H1 (cell line): ENCODE measurements at regions not wholly inside any gene's neighbourhood (a gene's known extent, or its start where the extent isn't known, plus 50 kb on each side); places are given as distances from the start of the nearest gene placed in this dataset.

Experiments
- CTCF ChIA-PET: fragments of 300-600 bp; sonication (Branson Sonifier 250); formaldehyde crosslinking; loops from one replicate; lab custom pipeline; 2021; ENCODE audit not compliant: partially characterized antibody; lab: Charles Lee
- POLR2A ChIA-PET: fragments of 300-600 bp; sonication (Branson Sonifier 250); formaldehyde crosslinking; loops from one replicate; lab custom pipeline; 2021; ENCODE audit warnings: inconsistent platforms; ENCODE audit not compliant: partially characterized antibody; lab: Charles Lee
- DNase-seq, 2 experiments: peaks; one replicate each; pipeline versions ENCODE4 v3.0.0 to v3.0.0-alpha.2; 2010 to 2022; ENCODE audit warnings: low spot score in 2 of 2, low read depth in 1 of 2, mixed read lengths in 1 of 2
- FAIRE-seq: peaks from 2 replicates; lab custom pipeline; 2011; peaks lifted over from hg19 to GRCh38; lab: Jason Lieb, UNC
- H2AFZ ChIP-seq: 2 replicates; pipeline ENCODE4 v1.8.1; 2012; ENCODE audit warnings: low read length, inconsistent platforms
- H2AK5ac ChIP-seq: 2 replicates; pipeline ENCODE4 v1.6.1; 2013; ENCODE audit warnings: low read depth, low read length
- H2BK120ac ChIP-seq: replicated peaks from 2 replicates; pipeline ENCODE3; 2013; ENCODE audit warnings: low read depth, low read length, inconsistent platforms
- H2BK12ac ChIP-seq: 2 replicates; pipeline ENCODE4 v1.6.1; 2013; ENCODE audit warnings: low read depth, low read length
- H2BK15ac ChIP-seq: 2 replicates; pipeline ENCODE4 v1.6.1; 2013; ENCODE audit warnings: low read length
- H2BK20ac ChIP-seq: 2 replicates; pipeline ENCODE4 v1.6.1; 2013; ENCODE audit warnings: low read length
- H2BK5ac ChIP-seq: 2 replicates; pipeline ENCODE4 v1.6.1; 2013; ENCODE audit warnings: low read depth, low read length
- H3K14ac ChIP-seq: 2 replicates; pipeline ENCODE4 v1.6.1; 2013; ENCODE audit warnings: inconsistent platforms; ENCODE audit not compliant: insufficient read length
- H3K18ac ChIP-seq: 2 replicates; pipeline ENCODE4 v1.6.1; 2013; ENCODE audit warnings: low read length; ENCODE audit errors: extremely low read depth
- H3K23ac ChIP-seq: 2 replicates; pipeline ENCODE4 v1.6.1; 2013; ENCODE audit warnings: inconsistent platforms; ENCODE audit not compliant: insufficient read length
- H3K23me2 ChIP-seq: 2 replicates; pipeline ENCODE4 v1.6.1; 2013; ENCODE audit warnings: low read depth, low read length
- H3K27ac ChIP-seq: 2 replicates; pipeline ENCODE4 v1.6.1; 2011; ENCODE audit warnings: low read depth, low read length, inconsistent platforms
- H3K27me3 ChIP-seq, 4 experiments: replicated peaks in 1 of 4; 1 replicate in 1 of 4; 2 replicates in 3 of 4; pipeline versions ENCODE4 v1.6.1 to v1.8.1; 2011 to 2013; ENCODE audit warnings: low read length in 3 of 4, mild to moderate bottlenecking in 3 of 4, inconsistent platforms in 2 of 4, mixed read lengths in 2 of 4, moderate library complexity in 1 of 4; ENCODE audit not compliant: control insufficient read depth in 3 of 4, insufficient read depth in 3 of 4; ENCODE audit errors: extremely low read depth in 1 of 4
- H3K36me3 ChIP-seq, 4 experiments: 2 replicates each; pipeline versions ENCODE4 v1.6.1 to v1.8.1; 2011 to 2013; ENCODE audit warnings: mild to moderate bottlenecking in 4 of 4, low read length in 3 of 4, moderate library complexity in 2 of 4, control low read depth in 1 of 4, inconsistent platforms in 1 of 4; ENCODE audit not compliant: insufficient read depth in 4 of 4, control insufficient read depth in 2 of 4
- H3K4ac ChIP-seq: replicated peaks from 2 replicates; pipeline ENCODE3; 2013; ENCODE audit warnings: low read length, low read depth, mixed read lengths, inconsistent platforms; ENCODE audit not compliant: insufficient read length
- H3K4me1 ChIP-seq, 4 experiments: replicated peaks in 1 of 4; 1 replicate in 1 of 4; 2 replicates in 3 of 4; pipeline versions ENCODE4 v1.6.1 to v1.8.1; 2011 to 2013; ENCODE audit warnings: low read length in 3 of 4, inconsistent platforms in 2 of 4, mixed read lengths in 1 of 4; ENCODE audit not compliant: insufficient read depth in 4 of 4, control insufficient read depth in 3 of 4
- H3K4me2 ChIP-seq, 2 experiments: 2 replicates each; pipeline versions ENCODE4 v1.6.1 to v1.8.1; 2011 to 2013; ENCODE audit warnings: low read depth in 2 of 2, low read length in 2 of 2, control low read depth in 1 of 2, inconsistent platforms in 1 of 2, mild to moderate bottlenecking in 1 of 2; ENCODE audit not compliant: insufficient read depth in 1 of 2
- H3K4me3 ChIP-seq, 4 experiments: fragments of 200-600, 300-600 bp in 1 of 4; sonication (generic), shearing (Covaris generic), sonication (Bioruptor Twin) in 1 of 4; 2 replicates each; pipeline versions ENCODE4 v1.5.1 to v1.8.1; 2011 to 2016; ENCODE audit warnings: low read length in 4 of 4, low read depth in 3 of 4, control low read depth in 2 of 4, inconsistent platforms in 2 of 4, mild to moderate bottlenecking in 2 of 4, mixed read lengths in 1 of 4, moderate library complexity in 1 of 4; ENCODE audit not compliant: insufficient read depth in 2 of 4; ENCODE audit errors: extremely low read depth in 1 of 4
- H3K56ac ChIP-seq: replicated peaks from 2 replicates; pipeline ENCODE3; 2013; ENCODE audit warnings: low read depth, mild to moderate bottlenecking, mixed read lengths, low read length, inconsistent platforms; ENCODE audit not compliant: insufficient read length
- H3K79me1 ChIP-seq: 2 replicates; pipeline ENCODE4 v1.6.1; 2013; ENCODE audit warnings: low read depth, low read length, control low read depth
- H3K79me2 ChIP-seq, 2 experiments: 2 replicates each; pipeline versions ENCODE4 v1.6.1 to v1.8.1; 2012 to 2013; ENCODE audit warnings: low read length in 2 of 2, mild to moderate bottlenecking in 2 of 2, inconsistent platforms in 1 of 2; ENCODE audit not compliant: insufficient read depth in 2 of 2, control insufficient read depth in 1 of 2
- H3K9ac ChIP-seq, 4 experiments: replicated peaks in 1 of 4; 1 replicate in 1 of 4; 2 replicates in 3 of 4; pipeline versions ENCODE4 v1.6.1 to v1.8.1; 2011 to 2013; ENCODE audit warnings: low read depth in 3 of 4, low read length in 3 of 4, control low read depth in 2 of 4, mild to moderate bottlenecking in 2 of 4, moderate library complexity in 2 of 4, inconsistent platforms in 1 of 4; ENCODE audit errors: extremely low read depth in 1 of 4
- H3K9me3 ChIP-seq, 2 experiments: 2 replicates each; pipeline versions ENCODE4 v1.6.1 to v1.8.1; 2012 to 2013; ENCODE audit warnings: mild to moderate bottlenecking in 2 of 2, moderate library complexity in 2 of 2, control low read depth in 1 of 2, inconsistent platforms in 1 of 2, low read depth in 1 of 2, low read length in 1 of 2, mixed read lengths in 1 of 2; ENCODE audit not compliant: insufficient read depth in 2 of 2
- H4K20me1 ChIP-seq, 2 experiments: replicated peaks in 1 of 2; 2 replicates each; pipeline versions ENCODE3 to v1.8.1; 2011 to 2013; ENCODE audit warnings: inconsistent platforms in 2 of 2, low read length in 2 of 2, mild to moderate bottlenecking in 1 of 2; ENCODE audit not compliant: insufficient read depth in 2 of 2, control insufficient read depth in 1 of 2
- H4K5ac ChIP-seq: 2 replicates; pipeline ENCODE4 v1.6.1; 2013; ENCODE audit warnings: low read length, low read depth, mixed read lengths, inconsistent platforms; ENCODE audit not compliant: insufficient read length
- H4K8ac ChIP-seq: 2 replicates; pipeline ENCODE4 v1.8.0; 2013; ENCODE audit warnings: mild to moderate bottlenecking, moderate library complexity, low read length, inconsistent platforms; ENCODE audit not compliant: insufficient read depth; ENCODE audit errors: extremely low read depth
- H4K91ac ChIP-seq: replicated peaks from 2 replicates; pipeline ENCODE3; 2013; ENCODE audit warnings: low read length, mixed read lengths, inconsistent platforms; ENCODE audit not compliant: insufficient read length
- ATF3 ChIP-seq: IDR thresholded peaks from 2 replicates; pipeline ENCODE4 v1.6.1; 2011; ENCODE audit warnings: low read depth, mild to moderate bottlenecking, low read length; ENCODE audit not compliant: insufficient read depth
- CBX8 ChIP-seq: fragments of 300-800, 300-1000 bp; sonication (generic); IDR thresholded peaks from 2 replicates; pipeline ENCODE4 v1.7.1; 2016; ENCODE audit warnings: low read depth, low read length, borderline replicate concordance
- CEBPB ChIP-seq: IDR thresholded peaks from 2 replicates; pipeline ENCODE4 v1.6.1; 2012; ENCODE audit warnings: low read depth, low read length
- JUND ChIP-seq: IDR thresholded peaks from 2 replicates; pipeline ENCODE4 v1.6.1; 2011; ENCODE audit warnings: mild to moderate bottlenecking, improper control_type of control experiment, low read length
- KDM1A ChIP-seq: fragments of 200-600, 300-600 bp; sonication (generic); IDR thresholded peaks from 2 replicates; pipeline ENCODE4 v1.7.1; 2016; ENCODE audit warnings: mild to moderate bottlenecking, low read length, borderline replicate concordance
- POU5F1 ChIP-seq: IDR thresholded peaks from 2 replicates; pipeline ENCODE4 v1.6.1; 2011; ENCODE audit warnings: low read depth, mild to moderate bottlenecking, low read length, moderate library complexity
- RBBP5 ChIP-seq: IDR thresholded peaks from 2 replicates; pipeline ENCODE4 v1.7.1; 2012; ENCODE audit warnings: low read depth, mild to moderate bottlenecking, inconsistent platforms, low read length, moderate library complexity, borderline replicate concordance
- RXRA ChIP-seq: IDR thresholded peaks from 2 replicates; pipeline ENCODE4 v1.6.1; 2011; ENCODE audit warnings: low read depth, mild to moderate bottlenecking, low read length, moderate library complexity; ENCODE audit not compliant: insufficient read depth
- TAF7 ChIP-seq: optimal IDR thresholded peaks from 2 replicates; pipeline ENCODE3; 2011; ENCODE audit warnings: low read depth, mild to moderate bottlenecking, inconsistent platforms, low read length, moderate library complexity, borderline replicate concordance
- TBP ChIP-seq: IDR thresholded peaks from 2 replicates; pipeline ENCODE4 v1.6.1; 2011; ENCODE audit warnings: low read depth, low read length, improper control_type of control experiment
- YY1 ChIP-seq: IDR thresholded peaks from 2 replicates; pipeline ENCODE4 v1.6.1; 2011; ENCODE audit warnings: low read depth, mild to moderate bottlenecking, low read length
- WGBS, 2 experiments: shearing (Covaris generic) in 1 of 2; methylation state at CpG; one replicate each; pipeline versions ENCODE4 v1.1.6 to v1.1.7; 2013 to 2015; ENCODE audit warnings: low lambda C conversion rate in 2 of 2, mixed read lengths in 2 of 2, inconsistent platforms in 1 of 2, low coverage in 1 of 2, missing lambda C conversion rate in 1 of 2; ENCODE audit not compliant: insufficient replicate concordance in 2 of 2, insufficient coverage in 1 of 2, insufficient read length in 1 of 2; ENCODE audit errors: extremely low coverage in 1 of 2, missing lambda C conversion rate in 1 of 2; 5-methylcytosine and 5-hydroxymethylcytosine counted together

- Histone ChIP-seq H3K79me1 (no peaks in the 10 kb centered on the region), H4K5ac (no peak overlapping the region), H4K8ac (no peak overlapping the region), H3K56ac (no peak overlapping the region), H3K23me2 (no peaks in the 10 kb centered on the region), H3K79me2 (no peaks in the 10 kb centered on the region), H3K14ac (no peak overlapping the region), H3K27me3 (no peaks in the 10 kb centered on the region), H3K9ac (no peak overlapping the region), H2BK20ac (no peak overlapping the region), H2BK12ac (no peak overlapping the region), H3K9me3 (no peaks in the 10 kb centered on the region), H2BK15ac (no peak overlapping the region), H3K4me2 (no peak overlapping the region), H2AK5ac (no peak overlapping the region), H3K27ac (no peak overlapping the region), H3K36me3 (no peaks in the 10 kb centered on the region), H3K4ac (no peak overlapping the region), H3K23ac (no peak overlapping the region), H2BK120ac (no peak overlapping the region), H4K20me1 (no peaks in the 10 kb centered on the region), H2AFZ (no peak overlapping the region), H2BK5ac (no peak overlapping the region), H3K4me1 (peaks cover 0 to 11% (median 6%) of the 10 kb centered on the region in 4 experiments; a peak in 3 of 7 replicates), H3K4me3 (no peak overlapping the region), H4K91ac (no peak overlapping the region), H3K18ac (no peak overlapping the region)
- ChIA-PET POLR2A (no interaction called here), CTCF (interaction anchor here (0.5 kb wide), 1 partner anchor 65 kb away, joined by 4 read pairs; no protein-coding TSS in a partner anchor)
- FAIRE-seq (no peak), DNase-seq (no peak)
- WGBS, 2 experiments = 92% methylated on average over 1 of the region's 1 CpG; no CpG with 5 or more reads in 1 of the 2 experiments
- TF ChIP-seq TAF7 (no peak), RBBP5 (no peak), ATF3 (no peak), YY1 (no peak), CEBPB (no peak), TBP (no peak), RXRA (no peak), CBX8 (no peak), JUND (no peak), KDM1A (no peak), POU5F1 (no peak)
These were observed 696.5 kb downstream of the TDRD15 start for GRCh38 chr2:21820271-21820670.
